CD4-positive, CD25-positive, alpha-beta regulatory T cell (primary cell): ENCODE measurements at regions not wholly inside any gene's neighbourhood (a gene's known extent, or its start where the extent isn't known, plus 50 kb on each side); places are given as distances from the start of the nearest gene placed in this dataset.

ENCODE experiments used
- ATAC-seq, 2 donors: fragments of 150-1000 bp; cut with Tn5 transposase; one replicate each; pipeline ENCODE4 v1.10.0; 2021; ENCODE audit warnings: low read depth in 2 of 2, moderate number of reproducible peaks in 2 of 2, moderate library complexity in 1 of 2
- DNase-seq, 3 donors: peaks; one replicate each; pipeline versions ENCODE4 v3.0.0 to v3.0.0-alpha.2; 2012 to 2022; ENCODE audit warnings: mixed read lengths in 1 of 3
- H3K27ac ChIP-seq: one replicate; pipeline ENCODE4 v1.7.0; 2013; ENCODE audit warnings: mild to moderate bottlenecking, low read length; ENCODE audit not compliant: insufficient read depth, poor library complexity, severe bottlenecking
- H3K27me3 ChIP-seq: one replicate; pipeline ENCODE4 v1.7.0; 2013; ENCODE audit warnings: low read length; ENCODE audit not compliant: control insufficient read depth, insufficient read depth
- H3K36me3 ChIP-seq: one replicate; pipeline ENCODE4 v1.7.0; 2013; ENCODE audit warnings: mild to moderate bottlenecking, low read length, moderate library complexity; ENCODE audit not compliant: control insufficient read depth, insufficient read depth
- H3K4me1 ChIP-seq: 2 replicates; pipeline ENCODE4 v1.7.0; 2013; ENCODE audit warnings: mild to moderate bottlenecking, low read length; ENCODE audit not compliant: insufficient read depth, control insufficient read depth, poor library complexity, severe bottlenecking
- H3K4me3 ChIP-seq: one replicate; pipeline ENCODE4 v1.7.0; 2013; ENCODE audit warnings: low read depth, mild to moderate bottlenecking, low read length, moderate library complexity
- H3K9me3 ChIP-seq, 2 experiments: 1 replicate in 1 of 2; 2 replicates in 1 of 2; pipeline ENCODE4 v1.7.0; 2013; ENCODE audit warnings: low read length in 2 of 2, mild to moderate bottlenecking in 1 of 2, moderate library complexity in 1 of 2; ENCODE audit not compliant: control insufficient read depth in 2 of 2
- H3K27ac Mint-ChIP-seq, 3 donors: one replicate each; pipeline ENCODE4 v1.8.0; 2020 to 2022; ENCODE audit warnings: mild to moderate bottlenecking in 3 of 3, mixed read lengths in 3 of 3, moderate library complexity in 2 of 3
- H3K27me3 Mint-ChIP-seq: one replicate; pipeline ENCODE4 v1.8.0; 2022; ENCODE audit warnings: mild to moderate bottlenecking, mixed read lengths
- H3K36me3 Mint-ChIP-seq: one replicate; pipeline ENCODE4 v1.8.0; 2020; ENCODE audit warnings: mixed read lengths
- H3K4me1 Mint-ChIP-seq, 4 donors: one replicate each; pipeline ENCODE4 v1.8.0; 2020 to 2022; ENCODE audit warnings: mixed read lengths in 4 of 4, mild to moderate bottlenecking in 1 of 4
- H3K4me3 Mint-ChIP-seq, 4 donors: one replicate each; pipeline ENCODE4 v1.8.0; 2020 to 2022; ENCODE audit warnings: mild to moderate bottlenecking in 4 of 4, mixed read lengths in 4 of 4, moderate library complexity in 3 of 4
- H3K9me3 Mint-ChIP-seq, 7 donors: one replicate each; pipeline ENCODE4 v1.8.0; 2020 to 2022; ENCODE audit warnings: mixed read lengths in 7 of 7, mild to moderate bottlenecking in 3 of 7, moderate library complexity in 2 of 7

- H3K27ac Mint-ChIP-seq: no peak overlapping the region
- no peak for DNase-seq
- no peak overlapping the region for H3K4me3 Mint-ChIP-seq
- peaks cover 0 to 10% (median 0%) of the 10 kb centered on the region in 4 donors for H3K4me1 Mint-ChIP-seq
- H3K9me3 ChIP-seq: no peaks in the 10 kb centered on the region
- H3K4me1 ChIP-seq: no peaks in the 10 kb centered on the region
- no peaks in the 10 kb centered on the region for H3K36me3 Mint-ChIP-seq
- ATAC-seq: no peak
- H3K36me3 ChIP-seq: no peaks in the 10 kb centered on the region
- H3K4me3 ChIP-seq: no peak overlapping the region
- no peaks in the 10 kb centered on the region for H3K27me3 Mint-ChIP-seq
- no peak overlapping the region for H3K27ac ChIP-seq
- peaks cover 0 to 5% (median 0%) of the 10 kb centered on the region in 7 donors for H3K9me3 Mint-ChIP-seq
- no peaks in the 10 kb centered on the region for H3K27me3 ChIP-seq
Measured at GRCh38 chr1:55639526-55639925, 424.4 kb upstream of the USP24 start.

GRCh38 chr1:55639051-55639450 lies 423.9 kb upstream of the USP24 start:
- H3K4me3 Mint-ChIP-seq: no peak overlapping the region
- DNase-seq: no peak

GRCh38 chr1:55636696-55637095 lies 421.5 kb upstream of the USP24 start:
- H3K4me1 Mint-ChIP-seq: peaks cover 0 to 10% (median 0%) of the 10 kb centered on the region in 4 donors
- peaks cover 0 to 5% (median 1%) of the 10 kb centered on the region in 7 donors for H3K9me3 Mint-ChIP-seq
- no peaks in the 10 kb centered on the region for H3K27me3 ChIP-seq
- no peaks in the 10 kb centered on the region for H3K9me3 ChIP-seq
- no peak overlapping the region for H3K27ac ChIP-seq
- H3K27me3 Mint-ChIP-seq: no peaks in the 10 kb centered on the region
- no peaks in the 10 kb centered on the region for H3K4me1 ChIP-seq
- H3K4me3 Mint-ChIP-seq: no peak overlapping the region
- DNase-seq (no peak), ATAC-seq (no peak)
- no peaks in the 10 kb centered on the region for H3K36me3 Mint-ChIP-seq
- H3K36me3 ChIP-seq: no peaks in the 10 kb centered on the region
- no peak overlapping the region for H3K27ac Mint-ChIP-seq
- H3K4me3 ChIP-seq: no peak overlapping the region

More at GRCh38 chr1:55639051-55639450, 423.9 kb upstream of the USP24 start:
- Mint-ChIP-seq H3K4me1 (peaks cover 0 to 10% (median 0%) of the 10 kb centered on the region in 4 donors), H3K27ac (no peak overlapping the region), H3K36me3 (no peaks in the 10 kb centered on the region), H3K9me3 (peaks cover 0 to 5% (median 0%) of the 10 kb centered on the region in 7 donors), H3K27me3 (no peaks in the 10 kb centered on the region)
- no peaks in the 10 kb centered on the region for H3K36me3 ChIP-seq
- no peaks in the 10 kb centered on the region for H3K4me1 ChIP-seq
- ATAC-seq: no peak
- H3K27ac ChIP-seq: no peak overlapping the region
- H3K27me3 ChIP-seq: no peaks in the 10 kb centered on the region
- no peaks in the 10 kb centered on the region for H3K9me3 ChIP-seq
- H3K4me3 ChIP-seq: no peak overlapping the region

- H3K36me3 Mint-ChIP-seq: no peaks in the 10 kb centered on the region
- Histone ChIP-seq H3K36me3 (no peaks in the 10 kb centered on the region), H3K9me3 (no peaks in the 10 kb centered on the region), H3K27ac (no peak overlapping the region), H3K4me3 (no peak overlapping the region), H3K27me3 (no peaks in the 10 kb centered on the region), H3K4me1 (no peaks in the 10 kb centered on the region)
- H3K27me3 Mint-ChIP-seq: no peaks in the 10 kb centered on the region
- H3K9me3 Mint-ChIP-seq: peaks cover 0 to 5% (median 1%) of the 10 kb centered on the region in 7 donors
- H3K27ac Mint-ChIP-seq: no peak overlapping the region
- H3K4me1 Mint-ChIP-seq: peaks cover 0 to 3% (median 0%) of the 10 kb centered on the region in 4 donors
- ATAC-seq (no peak), DNase-seq (no peak)
- H3K4me3 Mint-ChIP-seq: no peak overlapping the region
Measured at GRCh38 chr1:55635856-55636255, 420.7 kb upstream of the USP24 start.

GRCh38 chr1:55634516-55634915 lies 419.4 kb upstream of the USP24 start:
- Mint-ChIP-seq H3K27ac (no peak overlapping the region), H3K4me3 (no peak overlapping the region), H3K4me1 (no peaks in the 10 kb centered on the region), H3K27me3 (no peaks in the 10 kb centered on the region), H3K36me3 (no peaks in the 10 kb centered on the region), H3K9me3 (peaks cover 0 to 5% (median 0%) of the 10 kb centered on the region in 7 donors)
- Histone ChIP-seq H3K27me3 (no peaks in the 10 kb centered on the region), H3K9me3 (no peaks in the 10 kb centered on the region), H3K36me3 (no peaks in the 10 kb centered on the region), H3K4me3 (no peak overlapping the region), H3K4me1 (no peaks in the 10 kb centered on the region), H3K27ac (no peak overlapping the region)
- DNase-seq (no peak), ATAC-seq (no peak)

GRCh38 chr1:55632906-55633305 lies 417.7 kb upstream of the USP24 start:
- no peak for DNase-seq
- Histone ChIP-seq H3K4me3 (no peak overlapping the region), H3K9me3 (no peaks in the 10 kb centered on the region), H3K4me1 (no peaks in the 10 kb centered on the region), H3K36me3 (no peaks in the 10 kb centered on the region), H3K27me3 (no peaks in the 10 kb centered on the region), H3K27ac (no peak overlapping the region)
- Mint-ChIP-seq H3K27me3 (no peaks in the 10 kb centered on the region), H3K4me3 (no peak overlapping the region), H3K36me3 (no peaks in the 10 kb centered on the region), H3K9me3 (peaks cover 0 to 5% (median 0%) of the 10 kb centered on the region in 7 donors), H3K4me1 (no peaks in the 10 kb centered on the region), H3K27ac (no peak overlapping the region)
- no peak for ATAC-seq

GRCh38 chr1:55632058-55632457 lies 416.9 kb upstream of the USP24 start:
- Mint-ChIP-seq H3K36me3 (no peaks in the 10 kb centered on the region), H3K9me3 (peaks cover 0 to 5% (median 0%) of the 10 kb centered on the region in 7 donors), H3K27me3 (no peaks in the 10 kb centered on the region), H3K27ac (no peak overlapping the region), H3K4me3 (no peak overlapping the region), H3K4me1 (no peaks in the 10 kb centered on the region)
- Histone ChIP-seq H3K36me3 (no peaks in the 10 kb centered on the region), H3K27me3 (no peaks in the 10 kb centered on the region), H3K9me3 (no peaks in the 10 kb centered on the region), H3K4me1 (no peaks in the 10 kb centered on the region), H3K27ac (no peak overlapping the region), H3K4me3 (no peak overlapping the region)
- ATAC-seq: no peak
- DNase-seq: no peak

GRCh38 chr1:55631509-55631908 lies 416.3 kb upstream of the USP24 start:
- H3K4me3 ChIP-seq: no peak overlapping the region
- ATAC-seq: no peak
- Mint-ChIP-seq H3K4me3 (no peak overlapping the region), H3K36me3 (no peaks in the 10 kb centered on the region), H3K4me1 (no peaks in the 10 kb centered on the region), H3K27me3 (no peaks in the 10 kb centered on the region), H3K27ac (no peak overlapping the region), H3K9me3 (peaks cover 0 to 5% (median 0%) of the 10 kb centered on the region in 7 donors)
- no peaks in the 10 kb centered on the region for H3K4me1 ChIP-seq
- H3K27me3 ChIP-seq: no peaks in the 10 kb centered on the region
- no peak overlapping the region for H3K27ac ChIP-seq
- H3K9me3 ChIP-seq: no peaks in the 10 kb centered on the region
- no peak for DNase-seq
- H3K36me3 ChIP-seq: no peaks in the 10 kb centered on the region
